HCEC 1CT (cell line): ENCODE measurements at regions not wholly inside any gene's neighbourhood (a gene's known extent, or its start where the extent isn't known, plus 50 kb on each side); places are given as distances from the start of the nearest gene placed in this dataset.

Experiments
- DNase-seq: peaks from one replicate; pipeline ENCODE4 v3.0.0-alpha.2; 2017

DNA sequence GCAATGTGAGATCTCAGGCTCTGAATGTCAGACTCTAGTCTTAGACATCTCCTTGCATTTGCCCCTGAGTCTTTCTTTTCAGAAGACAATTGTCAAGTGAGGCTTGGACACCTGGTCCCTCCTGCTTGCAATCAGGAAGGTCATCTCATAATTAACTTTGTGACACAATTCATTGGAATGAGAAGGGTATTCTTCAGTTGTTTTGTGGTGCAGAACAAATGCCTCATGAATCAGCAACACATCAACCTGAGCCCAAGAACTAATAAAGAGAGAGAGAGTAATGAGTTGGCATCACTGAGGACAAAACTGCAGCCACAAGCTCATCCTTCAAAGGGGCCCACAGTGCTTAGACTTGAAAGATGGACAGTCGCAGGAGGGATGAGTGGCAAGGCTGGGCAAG is 375.8 kb downstream of the INSC start:
- DNase-seq: no peak

DNA sequence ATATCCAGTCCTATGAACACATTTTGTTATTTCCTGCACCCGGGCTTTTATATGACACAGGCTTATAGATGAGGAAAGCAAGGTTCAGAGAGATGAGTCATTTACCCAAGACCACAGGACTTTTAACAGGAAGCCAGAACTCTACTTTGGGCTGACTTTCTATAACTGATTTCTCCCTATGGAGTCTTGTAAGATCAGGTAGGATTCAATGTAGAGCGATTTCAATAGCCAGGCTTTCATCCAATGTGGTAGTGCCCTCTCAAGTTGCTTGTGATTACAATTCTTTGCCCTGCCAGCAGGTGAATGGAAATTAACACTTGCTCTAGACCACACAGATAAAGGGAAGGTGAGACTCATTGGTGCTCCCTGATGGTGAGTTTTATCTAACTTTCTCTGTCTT is 378.3 kb downstream of the INSC start:
- DNase-seq: peak; percentile 5

DNA sequence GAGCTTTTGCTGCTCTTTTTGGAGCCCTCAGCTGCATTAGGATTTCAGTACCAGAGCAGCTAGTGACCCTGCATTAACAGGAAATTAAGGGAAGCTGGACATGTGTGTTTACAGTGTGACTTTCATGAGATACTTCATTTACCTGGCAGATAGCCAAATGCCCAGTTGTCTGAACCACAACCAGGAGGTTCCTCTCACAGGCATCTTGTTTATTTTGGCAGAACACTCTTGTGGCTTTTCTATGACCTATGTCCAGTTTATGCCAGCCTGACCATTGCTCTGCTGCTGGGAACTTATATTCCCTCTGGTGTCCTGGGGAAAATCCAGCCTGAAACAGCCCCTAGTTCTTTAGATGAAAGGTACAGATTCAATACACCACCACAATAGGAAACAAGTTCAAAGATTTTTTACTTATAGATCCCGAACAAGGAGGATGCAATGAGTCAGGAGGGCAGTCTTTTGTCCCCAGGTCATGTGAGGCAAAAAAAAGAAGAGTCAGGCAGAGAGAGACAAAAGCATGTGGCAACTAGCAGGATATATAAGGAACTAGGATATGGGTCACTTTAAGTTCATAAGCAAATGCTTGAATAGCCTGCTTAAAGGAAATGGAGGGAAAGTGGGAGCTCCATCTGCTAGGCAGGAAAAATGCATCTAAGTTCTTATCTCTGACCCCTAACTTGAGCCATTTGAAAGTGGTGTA is 379.3 kb downstream of the INSC start:
- DNase-seq: no peak

DNA sequence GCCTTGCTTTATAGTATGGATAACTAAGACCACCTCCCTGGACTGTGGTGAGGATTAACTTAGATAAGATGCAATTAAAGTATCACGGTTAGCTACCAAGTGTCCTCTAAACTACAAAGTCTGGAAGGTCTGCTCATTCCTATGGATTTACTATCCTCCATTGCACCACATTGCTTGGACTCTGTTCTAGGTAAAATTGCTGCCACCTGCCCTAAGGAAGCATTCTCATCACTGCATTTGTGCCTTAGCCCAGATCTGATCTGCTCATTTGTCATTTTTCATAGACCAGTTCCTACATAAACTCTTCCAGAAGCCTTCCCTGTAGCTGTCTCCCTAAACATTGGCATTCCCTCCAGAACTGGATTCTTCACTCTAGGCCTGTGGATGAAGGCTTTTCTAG is 380.0 kb downstream of the INSC start:
- no peak for DNase-seq

DNA sequence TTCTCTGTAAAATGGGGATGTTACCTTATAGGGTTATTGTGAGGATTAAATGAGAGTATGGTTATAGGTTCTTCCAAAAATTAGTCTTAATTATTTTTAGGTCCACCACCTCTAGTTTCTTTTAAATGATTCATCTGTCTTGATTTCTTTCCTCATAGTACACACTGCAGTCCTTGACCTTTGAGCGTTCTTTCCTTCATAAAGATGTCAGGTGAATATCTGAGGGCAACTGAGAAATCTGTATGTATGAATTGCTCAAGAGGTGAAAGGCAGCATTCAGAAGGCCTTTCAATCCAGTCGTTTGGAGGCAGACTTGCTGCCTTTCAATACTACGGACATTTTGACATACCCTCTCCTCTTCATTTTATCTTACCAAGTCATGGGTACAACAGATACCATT is 380.7 kb downstream of the INSC start:
- DNase-seq: no peak

DNA sequence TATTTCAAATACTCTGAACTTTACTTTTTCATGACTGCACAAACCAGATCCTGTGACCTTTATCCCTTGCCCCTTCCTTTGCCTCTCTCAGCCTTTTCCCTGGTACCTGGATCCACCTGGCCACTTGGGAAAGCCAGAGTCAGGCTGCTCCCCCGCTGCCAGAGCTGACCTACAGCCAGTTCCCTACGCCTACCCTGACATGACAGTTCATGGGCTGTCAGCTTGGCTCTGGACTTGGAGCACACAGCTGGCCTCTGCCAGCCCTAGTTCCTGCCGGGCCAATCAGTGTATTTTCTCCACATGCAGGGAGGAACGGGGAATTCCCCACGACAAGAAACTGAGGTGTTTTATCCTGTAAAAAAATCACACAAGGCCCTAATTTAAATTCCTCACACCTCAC is 382.6 kb downstream of the INSC start:
- no peak for DNase-seq

DNA sequence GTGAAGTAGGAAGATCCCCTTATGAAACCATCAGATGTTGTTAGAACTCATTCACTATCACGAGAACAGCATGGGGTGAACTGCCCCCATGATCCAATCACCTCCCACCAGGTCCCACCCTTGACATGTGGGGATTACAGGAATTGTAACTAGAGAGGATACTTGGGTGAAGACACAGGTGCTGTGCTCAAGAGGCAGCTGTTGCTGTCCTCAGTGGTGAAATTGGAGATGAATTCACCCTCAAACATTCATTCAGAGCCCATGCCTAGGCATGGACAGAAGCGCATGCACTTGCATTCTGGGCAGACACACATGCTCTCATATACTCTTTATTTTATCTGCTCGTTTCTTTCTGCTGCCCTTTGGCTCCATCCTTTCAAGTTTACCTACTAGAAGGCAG is 385.0 kb downstream of the INSC start:
- no peak for DNase-seq

DNA sequence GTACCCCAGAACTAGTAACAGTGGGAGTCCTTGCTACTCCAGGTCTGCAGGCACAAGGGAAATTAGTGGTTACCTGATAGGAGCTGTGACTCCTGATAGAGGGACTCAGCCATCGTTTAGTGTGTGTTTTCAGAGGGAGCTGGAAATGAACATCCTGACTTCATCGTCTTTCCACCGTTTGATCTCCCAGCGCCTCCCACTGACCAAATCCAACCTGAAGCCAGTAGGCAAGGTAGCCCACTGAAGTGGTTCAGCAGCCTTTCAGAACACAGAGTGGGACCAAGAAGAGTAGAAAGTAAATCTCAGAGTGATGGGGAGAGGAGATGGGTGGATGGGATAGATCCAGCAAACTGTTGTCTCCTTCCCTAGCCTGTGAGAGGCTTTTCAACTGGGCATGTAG is 385.9 kb downstream of the INSC start:
- DNase-seq: no peak

DNA sequence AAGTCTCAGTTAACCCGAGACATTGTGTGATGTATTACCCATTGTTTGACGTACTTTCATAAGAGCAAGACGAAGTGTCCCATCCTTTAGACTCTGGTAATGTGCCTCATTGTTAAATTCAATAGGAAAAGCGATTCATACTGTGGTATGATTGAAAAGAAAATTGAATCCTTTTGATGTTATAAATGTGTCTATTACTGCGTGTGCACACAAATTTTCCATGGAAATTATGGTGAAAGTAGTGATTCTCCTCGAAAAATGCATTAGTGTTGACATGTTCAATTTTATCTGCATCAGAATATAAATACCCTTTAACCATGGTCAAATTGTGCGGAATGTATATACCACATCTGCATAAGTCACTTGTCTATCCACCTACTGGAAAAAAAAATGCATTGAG is 386.8 kb downstream of the INSC start:
- no peak for DNase-seq

DNA sequence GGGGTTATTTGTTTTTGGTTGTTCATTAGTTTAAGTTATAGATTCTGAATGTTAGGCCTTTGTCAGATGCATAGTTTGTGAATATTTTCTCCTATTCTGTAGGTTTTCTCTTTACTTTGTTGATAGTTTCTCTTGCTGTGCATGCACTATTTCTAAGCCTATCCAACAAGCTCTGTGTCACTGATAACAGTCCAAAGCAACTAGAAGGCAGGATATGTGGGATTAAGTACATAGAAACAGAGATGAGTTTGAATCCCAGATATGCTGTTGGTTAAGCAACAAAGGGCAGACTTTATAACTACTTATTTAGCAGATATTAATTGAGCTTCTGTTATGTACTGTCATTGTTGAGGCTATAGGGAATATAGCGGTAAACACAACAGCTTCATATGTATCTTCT is 390.4 kb downstream of the INSC start:
- DNase-seq: no peak

DNA sequence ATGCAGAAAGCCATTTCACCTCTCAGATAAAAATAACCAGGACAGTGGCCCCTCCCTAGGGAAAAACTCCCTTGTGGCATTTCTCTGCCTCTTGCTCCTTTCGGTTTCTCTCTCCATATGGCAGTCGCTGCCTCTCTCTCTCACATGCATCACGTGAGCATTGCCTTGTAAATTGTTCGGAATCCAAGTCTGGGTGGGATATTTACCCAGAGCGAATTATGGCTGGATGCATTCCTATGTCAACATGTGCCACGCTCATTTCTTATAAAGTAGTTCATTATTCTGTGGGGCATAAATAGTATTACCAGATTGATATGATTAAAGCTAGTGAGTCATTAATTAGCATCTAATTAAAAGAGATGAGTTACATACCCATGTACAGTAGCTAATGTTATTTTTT is 392.9 kb downstream of the INSC start:
- no peak for DNase-seq

DNA sequence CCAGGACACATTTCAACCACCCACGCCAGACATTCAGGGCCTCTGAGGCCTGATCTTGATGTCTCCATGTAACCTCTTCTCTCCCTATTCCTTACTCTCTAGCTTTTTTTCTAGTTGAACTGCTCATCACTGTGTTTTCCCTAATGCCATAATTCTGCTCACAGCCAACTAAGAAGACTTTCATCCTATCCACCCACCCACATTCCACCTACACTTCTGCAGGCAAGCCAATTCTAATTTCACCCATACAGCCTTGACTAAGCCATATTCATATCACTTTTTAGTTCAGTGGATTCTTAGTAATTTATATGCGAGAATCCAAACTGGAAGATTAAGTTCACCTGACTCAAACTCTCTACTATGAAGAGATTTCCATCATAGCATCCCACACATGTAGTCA is 394.4 kb downstream of the INSC start:
- DNase-seq: no peak

DNA sequence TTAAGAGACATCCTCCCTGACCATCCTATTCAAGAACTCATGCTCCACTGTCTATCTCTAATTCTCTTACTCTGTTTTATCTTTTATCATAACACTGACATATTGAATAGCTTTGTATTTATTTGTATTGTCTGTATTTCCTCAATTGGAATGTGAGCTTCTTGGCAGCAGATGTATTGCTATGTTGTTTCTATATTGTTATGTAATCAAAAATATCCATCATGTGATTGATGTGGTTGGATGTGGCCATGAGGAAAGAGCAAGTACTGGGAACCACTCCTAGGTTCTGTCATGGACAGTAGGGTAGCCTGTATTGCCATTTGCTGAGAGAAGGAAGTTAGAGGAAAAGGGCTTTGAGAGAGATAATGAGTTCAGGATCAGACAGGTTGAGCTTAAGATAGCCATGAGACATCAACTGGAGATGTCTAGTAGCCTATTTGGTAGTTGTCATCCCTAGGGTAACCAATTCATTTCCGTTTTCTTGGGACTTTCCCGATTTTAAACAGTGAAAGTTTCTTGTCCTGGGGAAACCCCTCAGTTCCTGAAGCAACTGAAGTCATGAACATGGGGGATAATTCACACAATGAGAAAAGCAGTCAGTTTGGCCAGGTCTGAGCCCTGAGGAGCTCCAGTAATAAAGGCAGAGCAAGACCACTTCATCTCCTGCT is 404.5 kb downstream of the INSC start:
- DNase-seq: no peak

DNA sequence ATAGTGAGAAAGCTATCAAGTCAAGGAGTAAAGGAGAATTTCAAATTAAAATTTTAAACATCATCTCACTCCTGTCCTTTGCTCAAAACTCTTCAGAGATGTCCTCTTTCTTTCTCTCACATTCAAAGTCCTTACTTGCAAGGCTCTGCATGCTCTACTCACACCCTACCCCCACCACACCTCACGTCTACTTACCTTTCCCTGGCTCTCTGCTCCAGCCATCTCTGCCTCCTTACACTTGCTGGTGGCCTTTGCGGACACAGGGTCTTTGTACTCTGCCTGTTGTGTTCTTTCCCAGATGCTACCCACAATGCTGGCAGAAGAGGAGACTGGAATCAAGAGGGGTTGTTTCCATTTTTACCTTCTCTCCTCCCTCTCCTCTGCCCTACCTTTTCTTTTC is 405.2 kb downstream of the INSC start:
- no peak for DNase-seq

DNA sequence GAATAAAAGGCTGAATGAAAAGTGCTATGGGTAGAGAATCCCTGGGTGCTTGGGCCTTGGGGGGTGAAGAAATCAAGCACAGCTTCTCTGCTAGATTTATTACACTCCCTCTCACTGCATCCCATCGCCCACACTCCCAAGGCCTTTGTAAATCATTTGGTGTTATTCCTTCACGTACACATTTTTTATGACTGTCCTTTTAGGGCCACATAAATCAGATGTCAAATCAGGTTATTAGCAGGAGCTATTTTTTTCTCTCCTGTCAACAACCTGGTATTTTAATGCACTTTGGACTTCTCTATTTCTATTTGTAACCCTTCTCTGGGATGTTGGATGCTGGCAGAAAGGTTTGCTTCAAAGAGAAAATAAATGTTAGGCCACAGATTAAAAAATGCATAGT is 408.8 kb downstream of the INSC start:
- DNase-seq: no peak

DNA sequence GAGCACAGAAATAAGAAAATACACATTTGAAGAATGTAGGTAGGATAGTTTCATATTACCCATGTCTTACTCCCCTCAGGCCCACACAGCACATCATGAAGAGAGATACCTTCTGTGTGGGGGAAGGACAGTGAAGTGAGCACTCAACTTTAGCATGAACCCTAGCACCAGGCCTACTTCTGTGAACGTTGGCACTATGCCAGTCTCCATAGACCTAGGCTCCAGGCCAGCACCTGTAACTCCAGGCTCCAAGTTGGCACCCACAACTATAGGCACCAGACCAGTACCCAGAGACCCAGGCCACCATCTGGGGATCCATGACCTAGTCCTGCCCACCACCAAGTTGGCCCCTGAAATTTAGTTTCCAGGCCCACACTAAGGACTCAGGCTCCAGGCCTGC is 410.9 kb downstream of the INSC start:
- no peak for DNase-seq

DNA sequence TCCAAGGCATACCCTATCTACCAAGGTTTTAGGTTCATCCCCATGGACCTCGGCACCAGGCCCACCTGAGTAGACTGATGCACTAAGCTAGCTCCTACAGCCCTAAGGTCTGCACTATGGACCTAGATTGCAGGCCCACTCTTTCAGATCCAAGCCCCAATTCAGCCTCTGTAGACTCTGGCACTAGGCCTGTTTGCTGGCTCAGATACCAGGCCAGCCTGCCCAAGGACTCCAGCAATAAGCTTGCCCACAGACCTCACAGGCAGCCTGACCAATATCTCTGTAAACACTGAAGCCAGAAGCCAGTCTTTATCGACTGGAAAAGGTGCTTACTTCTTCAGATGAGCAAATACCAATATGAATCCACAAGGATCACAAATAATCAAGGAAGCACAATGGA is 411.3 kb downstream of the INSC start:
- no peak for DNase-seq

DNA sequence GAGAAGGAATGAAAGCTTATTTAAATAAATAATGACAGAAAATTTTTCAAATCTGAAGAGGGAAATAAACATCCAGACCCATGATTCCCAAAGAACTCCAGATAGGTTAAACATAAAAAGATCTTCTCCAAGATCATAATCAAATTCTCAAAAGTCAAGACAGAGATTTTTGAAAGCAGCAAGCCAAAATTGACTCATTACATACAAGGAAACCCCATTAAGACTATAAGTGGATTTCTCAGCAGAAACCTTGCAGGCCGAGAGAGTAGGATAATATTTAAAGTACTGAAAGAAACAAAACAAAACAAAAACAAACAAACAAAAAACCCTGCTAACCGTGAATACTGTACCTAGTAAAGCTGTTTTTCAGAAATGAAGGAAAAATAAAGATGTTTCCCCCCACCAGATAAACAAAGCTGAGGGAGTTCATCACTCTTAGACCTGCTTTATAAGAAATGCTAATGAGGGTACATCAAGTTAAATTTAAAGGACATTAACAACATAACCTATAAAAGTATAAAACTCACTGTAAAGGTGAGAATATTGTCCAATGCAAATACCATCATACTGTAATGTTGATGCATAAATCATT is 412.2 kb downstream of the INSC start:
- DNase-seq: no peak

DNA sequence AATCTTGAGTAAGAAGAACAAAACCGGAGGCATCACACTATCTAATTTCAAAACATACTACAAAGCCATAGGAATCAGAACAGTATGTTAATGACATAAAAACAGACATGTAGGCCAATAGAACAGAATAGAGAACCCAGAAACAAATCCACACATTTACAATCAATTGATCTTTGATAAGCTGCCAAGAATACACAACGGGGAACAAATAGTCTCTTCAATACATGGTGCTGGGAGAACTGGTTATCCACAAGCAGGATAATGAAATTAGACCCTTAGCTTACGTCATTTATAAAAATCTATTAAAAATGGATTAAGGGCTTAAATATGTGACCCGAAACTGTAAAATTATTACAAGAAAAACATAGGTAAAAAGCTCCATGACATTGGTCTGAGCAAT is 417.7 kb downstream of the INSC start:
- no peak for DNase-seq

DNA sequence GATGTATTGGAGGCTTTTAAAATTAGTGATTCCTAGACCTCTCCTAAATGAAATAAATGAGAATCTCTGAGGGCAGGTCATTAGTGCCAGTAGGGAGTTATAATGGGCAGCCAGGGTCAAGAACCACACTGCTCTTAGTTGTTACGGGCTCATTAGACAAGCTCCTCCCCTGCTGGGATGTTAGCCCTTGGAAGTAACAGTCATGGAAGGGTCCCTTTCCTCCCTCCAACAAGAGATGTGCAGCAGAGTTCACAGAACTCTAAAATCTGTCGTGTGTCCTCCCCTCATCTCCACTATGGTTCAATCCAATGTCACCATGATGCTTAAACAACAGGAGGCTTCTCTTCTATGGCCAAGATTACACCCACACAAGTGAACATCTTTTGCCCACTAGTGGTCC is 419.5 kb downstream of the INSC start:
- DNase-seq: no peak

DNA sequence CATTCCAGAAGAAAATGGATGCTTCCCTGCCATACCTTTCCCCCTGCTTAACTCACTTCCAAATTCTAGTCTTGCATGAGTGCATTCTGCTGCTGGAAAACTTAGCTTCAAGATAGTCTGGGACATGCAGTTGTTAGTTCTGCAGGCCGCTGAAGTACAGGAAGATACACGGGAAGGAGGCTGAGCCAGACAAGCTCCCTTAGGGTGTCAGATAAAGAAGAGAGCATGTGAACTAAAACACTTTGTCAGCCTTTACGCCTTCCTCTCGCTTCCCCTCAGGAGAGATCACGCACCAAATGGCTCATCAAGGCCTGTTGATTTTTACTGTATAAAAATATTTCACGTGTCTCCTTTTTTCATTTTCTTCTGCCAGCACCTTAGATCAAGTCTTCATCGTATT is 420.7 kb downstream of the INSC start:
- no peak for DNase-seq

DNA sequence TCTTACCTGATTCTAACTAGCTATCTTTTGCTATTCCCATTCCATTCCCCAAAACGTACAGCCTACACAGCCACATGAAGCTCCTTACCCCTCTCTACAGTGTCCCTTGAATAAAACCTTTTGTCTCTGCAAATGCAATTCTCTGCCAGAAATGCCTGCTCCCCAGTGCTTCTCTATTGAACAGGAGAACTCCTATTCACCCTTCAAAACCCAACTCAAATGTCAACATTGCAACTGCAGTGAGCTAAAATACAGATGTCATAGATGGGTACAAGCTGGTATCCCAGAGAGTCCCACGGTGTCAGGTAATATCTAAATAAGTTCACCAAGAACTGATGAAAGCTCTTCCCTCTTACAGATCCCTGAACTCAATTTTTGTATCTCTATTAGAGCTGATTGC is 421.7 kb downstream of the INSC start:
- DNase-seq: no peak

DNA sequence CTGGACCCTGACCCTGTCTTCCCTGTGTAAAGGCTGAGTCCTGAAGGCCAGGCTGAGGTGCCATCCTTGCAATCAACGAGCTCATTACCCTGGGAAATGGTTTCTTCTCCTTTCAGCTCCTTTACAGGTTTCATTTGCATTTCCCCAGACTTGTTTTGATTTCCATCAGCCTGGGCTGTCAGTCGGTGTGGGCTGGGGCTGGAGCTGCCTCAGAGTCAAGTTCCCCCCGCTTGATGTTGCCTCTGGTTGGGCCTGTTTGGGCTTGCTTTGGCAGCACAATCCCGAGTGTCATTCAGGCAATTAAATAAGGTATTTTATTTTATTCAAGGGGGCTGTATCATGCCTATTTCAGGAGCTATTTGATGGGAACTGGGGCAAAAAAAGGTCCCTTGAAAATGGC is 424.9 kb downstream of the INSC start:
- no peak for DNase-seq

DNA sequence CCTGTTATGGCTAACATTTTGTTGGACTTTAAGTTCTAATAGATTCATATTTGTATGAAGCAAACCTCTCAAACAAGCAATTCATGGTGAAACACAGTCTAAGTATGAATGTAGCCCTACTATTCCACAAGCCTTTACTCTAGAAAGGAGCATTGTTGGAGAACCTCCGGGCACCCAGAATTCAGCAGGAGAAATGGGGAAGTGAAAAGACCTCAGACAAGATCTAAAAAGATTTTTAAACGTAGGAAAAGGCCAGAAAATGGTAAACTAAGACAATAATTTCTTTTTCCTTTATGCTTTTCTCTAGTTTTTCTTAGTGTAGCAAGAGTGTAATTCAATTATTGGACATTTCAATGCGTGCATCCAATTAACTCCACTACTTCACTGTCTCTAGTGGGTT is 426.4 kb downstream of the INSC start:
- no peak for DNase-seq

DNA sequence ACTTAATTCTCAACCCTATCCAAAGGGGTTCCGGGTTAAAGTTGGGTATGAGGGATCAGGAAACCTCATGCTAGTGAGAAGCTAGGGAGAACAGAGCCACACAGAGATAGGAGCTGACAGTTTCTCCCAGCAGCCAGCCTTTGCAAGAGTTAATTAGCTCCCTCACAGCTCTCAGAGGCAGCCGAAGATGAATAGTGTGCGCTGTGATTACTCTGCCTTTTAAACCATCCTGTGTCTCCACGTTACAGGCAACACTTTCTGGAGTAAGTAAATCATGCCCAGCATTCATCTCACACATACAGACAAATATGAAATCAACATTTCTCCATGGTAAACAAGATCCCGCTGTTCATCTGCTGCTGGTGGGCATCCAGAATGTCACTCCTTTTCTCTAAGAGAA is 429.6 kb downstream of the INSC start:
- DNase-seq: no peak
